ENCODE measurements at regions not wholly inside any gene's neighbourhood (a gene's known extent, or its start where the extent isn't known, plus 50 kb on each side); places are given as distances from the start of the nearest gene placed in this dataset.

DNA sequence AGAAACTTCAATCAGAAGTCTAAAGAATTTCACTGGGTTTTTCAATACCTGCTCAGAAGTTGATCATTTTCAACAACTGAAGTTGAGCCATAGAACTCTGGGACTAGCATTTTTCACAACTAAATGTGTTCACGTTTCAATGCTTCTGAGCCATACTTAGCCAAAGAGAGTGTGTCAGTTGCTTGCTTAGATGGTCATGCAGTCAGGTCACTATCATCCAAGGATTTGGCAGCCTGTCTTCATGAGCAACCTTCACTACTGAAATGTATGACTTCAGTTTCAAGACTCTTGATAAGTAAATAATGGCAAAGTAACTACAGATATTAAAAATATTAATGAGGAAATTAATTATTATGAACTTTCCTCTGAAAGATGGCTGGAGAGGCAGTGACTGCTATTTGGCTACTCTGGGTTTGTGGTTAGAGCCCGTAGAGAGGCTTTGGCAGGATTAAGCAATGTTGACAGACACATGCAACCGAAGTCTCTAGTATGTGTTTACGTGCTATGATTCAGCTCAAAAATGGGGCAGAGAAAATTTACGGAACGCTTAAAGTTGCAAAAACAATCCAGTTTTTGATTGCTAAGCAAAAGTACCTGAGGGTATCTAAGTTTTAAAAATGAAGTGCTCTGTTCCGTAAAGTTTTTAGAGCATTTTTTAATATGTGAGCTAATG is 133.8 kb downstream of the GMNC start:
- Histone ChIP-seq H3K9me3 (replicated peaks; ENCODE audit: control insufficient read depth, insufficient read depth, low read length) (no peaks in the 10 kb centered on the region), H3K79me2 (ENCODE audit: control insufficient read depth, insufficient read depth, low read length) (no peaks in the 10 kb centered on the region), H3K36me3 (ENCODE audit: control insufficient read depth in 2 of 2, insufficient read depth in 2 of 2, low read length in 1 of 2) (no peaks in the 10 kb centered on the region), H3K27ac (ENCODE audit: control insufficient read depth, insufficient read depth) (no peak overlapping the region), H3K27me3 (replicated peaks in 1 of 2; ENCODE audit: control insufficient read depth in 2 of 2, insufficient read depth in 2 of 2, low read length in 1 of 2) (no peaks in the 10 kb centered on the region), H3K9ac (ENCODE audit: control insufficient read depth, insufficient read depth, low read length) (no peak overlapping the region), H3K4me3 (no peak overlapping the region), H3K4me1 (ENCODE audit: control insufficient read depth, insufficient read depth, low read length) (no peaks in the 10 kb centered on the region), H3K4me2 (ENCODE audit: control insufficient read depth, insufficient read depth) (no peak overlapping the region), H2AFZ (ENCODE audit: control insufficient read depth, low read depth, low read length) (no peak overlapping the region), H4K20me1 (ENCODE audit: control insufficient read depth, insufficient read depth) (no peaks in the 10 kb centered on the region)
- ChIA-PET POLR2A (no interaction called here), SMC1A (ENCODE audit: uncharacterized antibody, unreplicated experiment) (no interaction called here), RAD21 (ENCODE audit: unreplicated experiment) (no interaction called here), CTCF (no interaction called here)
- FAIRE-seq (no peak), ATAC-seq (no peak), DNase-seq (ENCODE audit: low read depth, low spot score) (no peak)
- WGBS (ENCODE audit: insufficient coverage, insufficient replicate concordance, low lambda C conversion rate, missing lambda C conversion rate): 44% methylated on average over 7 of the region's 7 CpGs
- in situ Hi-C loops (cut with MboI): no loop called here
- TF ChIP-seq, protein P1, sequence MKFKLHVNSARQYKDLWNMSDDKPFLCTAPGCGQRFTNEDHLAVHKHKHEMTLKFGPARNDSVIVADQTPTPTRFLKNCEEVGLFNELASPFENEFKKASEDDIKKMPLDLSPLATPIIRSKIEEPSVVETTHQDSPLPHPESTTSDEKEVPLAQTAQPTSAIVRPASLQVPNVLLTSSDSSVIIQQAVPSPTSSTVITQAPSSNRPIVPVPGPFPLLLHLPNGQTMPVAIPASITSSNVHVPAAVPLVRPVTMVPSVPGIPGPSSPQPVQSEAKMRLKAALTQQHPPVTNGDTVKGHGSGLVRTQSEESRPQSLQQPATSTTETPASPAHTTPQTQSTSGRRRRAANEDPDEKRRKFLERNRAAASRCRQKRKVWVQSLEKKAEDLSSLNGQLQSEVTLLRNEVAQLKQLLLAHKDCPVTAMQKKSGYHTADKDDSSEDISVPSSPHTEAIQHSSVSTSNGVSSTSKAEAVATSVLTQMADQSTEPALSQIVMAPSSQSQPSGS (IDR thresholded peaks at IDR 0.05; ENCODE audit: low read length): no peak
- TF ChIP-seq TAF1 (IDR thresholded peaks at IDR 0.05; ENCODE audit: borderline replicate concordance, low read depth, low read length): no peak
- TF ChIP-seq POLR2A (IDR thresholded peaks at IDR 0.05; ENCODE audit: low read depth, low read length): no peak
- TF ChIP-seq NR2F1 (conservative IDR thresholded peaks at IDR 0.05): no peak
- no peak for TF ChIP-seq ZNF24 (IDR thresholded peaks at IDR 0.05)
- TF ChIP-seq STAT1 (conservative IDR thresholded peaks at IDR 0.05): no peak
- TF ChIP-seq ZNF592 (IDR thresholded peaks at IDR 0.05): no peak
- TF ChIP-seq SIX5 (IDR thresholded peaks at IDR 0.05; ENCODE audit: low read depth, low read length, severe bottlenecking): no peak
- TF ChIP-seq CTCF (IDR thresholded peaks at IDR 0.05 in 2 of 3, conservative IDR thresholded peaks at IDR 0.05 in 1 of 3; ENCODE audit: control insufficient read depth in 2 of 3, extremely low read depth in 1 of 3, insufficient read depth in 1 of 3, low read depth in 3 of 3, low read length in 3 of 3): no peak
- TF ChIP-seq, protein P2, sequence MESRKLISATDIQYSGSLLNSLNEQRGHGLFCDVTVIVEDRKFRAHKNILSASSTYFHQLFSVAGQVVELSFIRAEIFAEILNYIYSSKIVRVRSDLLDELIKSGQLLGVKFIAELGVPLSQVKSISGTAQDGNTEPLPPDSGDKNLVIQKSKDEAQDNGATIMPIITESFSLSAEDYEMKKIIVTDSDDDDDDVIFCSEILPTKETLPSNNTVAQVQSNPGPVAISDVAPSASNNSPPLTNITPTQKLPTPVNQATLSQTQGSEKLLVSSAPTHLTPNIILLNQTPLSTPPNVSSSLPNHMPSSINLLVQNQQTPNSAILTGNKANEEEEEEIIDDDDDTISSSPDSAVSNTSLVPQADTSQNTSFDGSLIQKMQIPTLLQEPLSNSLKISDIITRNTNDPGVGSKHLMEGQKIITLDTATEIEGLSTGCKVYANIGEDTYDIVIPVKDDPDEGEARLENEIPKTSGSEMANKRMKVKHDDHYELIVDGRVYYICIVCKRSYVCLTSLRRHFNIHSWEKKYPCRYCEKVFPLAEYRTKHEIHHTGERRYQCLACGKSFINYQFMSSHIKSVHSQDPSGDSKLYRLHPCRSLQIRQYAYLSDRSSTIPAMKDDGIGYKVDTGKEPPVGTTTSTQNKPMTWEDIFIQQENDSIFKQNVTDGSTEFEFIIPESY (IDR thresholded peaks at IDR 0.05): no peak
- TF ChIP-seq, protein P3, sequence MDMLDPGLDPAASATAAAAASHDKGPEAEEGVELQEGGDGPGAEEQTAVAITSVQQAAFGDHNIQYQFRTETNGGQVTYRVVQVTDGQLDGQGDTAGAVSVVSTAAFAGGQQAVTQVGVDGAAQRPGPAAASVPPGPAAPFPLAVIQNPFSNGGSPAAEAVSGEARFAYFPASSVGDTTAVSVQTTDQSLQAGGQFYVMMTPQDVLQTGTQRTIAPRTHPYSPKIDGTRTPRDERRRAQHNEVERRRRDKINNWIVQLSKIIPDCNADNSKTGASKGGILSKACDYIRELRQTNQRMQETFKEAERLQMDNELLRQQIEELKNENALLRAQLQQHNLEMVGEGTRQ (IDR thresholded peaks at IDR 0.05; ENCODE audit: borderline replicate concordance, low read depth, low read length): no peak
- no peak for TF ChIP-seq MTA3 (IDR thresholded peaks at IDR 0.05; ENCODE audit: borderline replicate concordance, low read length)
- TF ChIP-seq PAX5 (IDR thresholded peaks at IDR 0.05; ENCODE audit: borderline replicate concordance, low read depth, low read length): no peak
- TF ChIP-seq ZNF274 (IDR thresholded peaks at IDR 0.05; ENCODE audit: insufficient read depth, insufficient read length): no peak
- no TSS peak for BruUV-seq (replicated peaks)
- intact Hi-C loops (cut with micrococcal nuclease; ENCODE audit: unreplicated experiment): no loop called here

All from GM12878 (cell line).